ENCODE measurements at regions not wholly inside any gene's neighbourhood (a gene's known extent, or its start where the extent isn't known, plus 50 kb on each side); places are given as distances from the start of the nearest gene placed in this dataset.

DNA sequence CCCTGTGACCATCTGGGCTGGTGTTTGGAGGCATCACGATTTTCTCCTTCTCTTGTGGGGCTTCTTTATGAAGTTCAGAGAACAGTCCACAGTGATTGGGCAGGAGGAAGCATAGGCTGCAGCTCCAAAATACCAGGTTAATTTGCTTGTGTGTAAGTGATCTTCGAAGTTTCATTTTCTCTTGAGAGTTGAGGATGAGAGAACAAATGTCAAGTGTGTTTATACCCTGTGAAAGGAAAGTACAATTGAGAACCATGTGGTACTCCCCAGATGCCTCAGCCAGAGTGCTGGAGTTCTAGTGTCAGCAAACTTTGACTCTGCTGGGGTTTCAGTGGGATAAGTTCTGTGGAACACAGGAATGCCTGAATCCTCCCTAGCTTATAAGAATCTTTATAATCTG, 357.1 kb upstream of the CFAP20DC start (continued):
- TF ChIP-seq, protein P1, sequence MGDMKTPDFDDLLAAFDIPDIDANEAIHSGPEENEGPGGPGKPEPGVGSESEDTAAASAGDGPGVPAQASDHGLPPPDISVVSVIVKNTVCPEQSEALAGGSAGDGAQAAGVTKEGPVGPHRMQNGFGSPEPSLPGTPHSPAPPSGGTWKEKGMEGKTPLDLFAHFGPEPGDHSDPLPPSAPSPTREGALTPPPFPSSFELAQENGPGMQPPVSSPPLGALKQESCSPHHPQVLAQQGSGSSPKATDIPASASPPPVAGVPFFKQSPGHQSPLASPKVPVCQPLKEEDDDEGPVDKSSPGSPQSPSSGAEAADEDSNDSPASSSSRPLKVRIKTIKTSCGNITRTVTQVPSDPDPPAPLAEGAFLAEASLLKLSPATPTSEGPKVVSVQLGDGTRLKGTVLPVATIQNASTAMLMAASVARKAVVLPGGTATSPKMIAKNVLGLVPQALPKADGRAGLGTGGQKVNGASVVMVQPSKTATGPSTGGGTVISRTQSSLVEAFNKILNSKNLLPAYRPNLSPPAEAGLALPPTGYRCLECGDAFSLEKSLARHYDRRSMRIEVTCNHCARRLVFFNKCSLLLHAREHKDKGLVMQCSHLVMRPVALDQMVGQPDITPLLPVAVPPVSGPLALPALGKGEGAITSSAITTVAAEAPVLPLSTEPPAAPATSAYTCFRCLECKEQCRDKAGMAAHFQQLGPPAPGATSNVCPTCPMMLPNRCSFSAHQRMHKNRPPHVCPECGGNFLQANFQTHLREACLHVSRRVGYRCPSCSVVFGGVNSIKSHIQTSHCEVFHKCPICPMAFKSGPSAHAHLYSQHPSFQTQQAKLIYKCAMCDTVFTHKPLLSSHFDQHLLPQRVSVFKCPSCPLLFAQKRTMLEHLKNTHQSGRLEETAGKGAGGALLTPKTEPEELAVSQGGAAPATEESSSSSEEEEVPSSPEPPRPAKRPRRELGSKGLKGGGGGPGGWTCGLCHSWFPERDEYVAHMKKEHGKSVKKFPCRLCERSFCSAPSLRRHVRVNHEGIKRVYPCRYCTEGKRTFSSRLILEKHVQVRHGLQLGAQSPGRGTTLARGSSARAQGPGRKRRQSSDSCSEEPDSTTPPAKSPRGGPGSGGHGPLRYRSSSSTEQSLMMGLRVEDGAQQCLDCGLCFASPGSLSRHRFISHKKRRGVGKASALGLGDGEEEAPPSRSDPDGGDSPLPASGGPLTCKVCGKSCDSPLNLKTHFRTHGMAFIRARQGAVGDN (IDR thresholded peaks at IDR 0.05), result peak; percentile 89
- TF ChIP-seq NFIC (IDR thresholded peaks at IDR 0.05; ENCODE audit: low read depth, low read length) (no peak), ATF2 (IDR thresholded peaks at IDR 0.05; ENCODE audit: low read length) (no peak), HDAC2 (IDR thresholded peaks at IDR 0.05) (no peak), RAD51 (IDR thresholded peaks at IDR 0.05) (0 out of 2 replicates have a peak, but pooled peaks have one; percentile 13), NFYB (IDR thresholded peaks at IDR 0.05; ENCODE audit: insufficient read depth, low read depth, low read length) (peak; percentile 44; the same call in 1 of the 2 replicates)

DNA sequence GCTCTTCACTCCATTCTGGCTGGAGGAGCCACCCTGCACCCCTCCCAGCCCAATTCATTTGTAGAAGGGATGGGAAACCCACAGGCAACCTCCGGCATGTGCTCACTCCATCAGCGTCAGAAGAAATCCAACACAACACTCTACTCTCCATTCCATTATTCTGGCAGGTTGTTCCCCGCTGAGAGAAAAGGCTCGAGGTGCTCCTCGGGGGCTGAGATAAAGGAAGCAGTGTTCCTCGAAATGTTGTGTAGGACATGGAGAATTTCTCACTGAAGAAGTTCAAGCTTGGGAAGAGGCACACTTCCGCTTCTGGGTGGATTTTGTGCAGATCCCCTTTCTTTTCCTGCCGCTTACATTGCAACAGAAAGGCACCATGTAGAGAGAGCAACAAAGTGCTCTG, 355.0 kb upstream of the CFAP20DC start:
- Histone ChIP-seq H3K4me3 (no peak overlapping the region), H3K9ac (ENCODE audit: control insufficient read depth, insufficient read depth, low read length) (no peak overlapping the region), H4K20me1 (ENCODE audit: control insufficient read depth, insufficient read depth) (no peaks in the 10 kb centered on the region), H3K4me1 (ENCODE audit: control insufficient read depth, insufficient read depth, low read length) (peaks cover 19% of the 10 kb centered on the region), H3K27me3 (replicated peaks in 1 of 2; ENCODE audit: control insufficient read depth in 2 of 2, insufficient read depth in 2 of 2, low read length in 1 of 2) (no peaks in the 10 kb centered on the region), H3K36me3 (ENCODE audit: control insufficient read depth in 2 of 2, insufficient read depth in 2 of 2, low read length in 1 of 2) (no peaks in the 10 kb centered on the region), H3K4me2 (ENCODE audit: control insufficient read depth, insufficient read depth) (no peak overlapping the region), H3K27ac (ENCODE audit: control insufficient read depth, insufficient read depth) (no peak overlapping the region), H2AFZ (ENCODE audit: control insufficient read depth, low read depth, low read length) (no peak overlapping the region), H3K79me2 (ENCODE audit: control insufficient read depth, insufficient read depth, low read length) (no peaks in the 10 kb centered on the region), H3K9me3 (replicated peaks; ENCODE audit: control insufficient read depth, insufficient read depth, low read length) (no peaks in the 10 kb centered on the region)
- SMC1A ChIA-PET (ENCODE audit: uncharacterized antibody, unreplicated experiment), result interaction anchor here (1.2 to 4.1 kb wide), 5 partner anchors 11 to 161 kb away, joined by 3 to 23 read pairs (median 4); no protein-coding TSS in a partner anchor
- RAD21 ChIA-PET (ENCODE audit: unreplicated experiment), result no interaction called here
- ATAC-seq, result no peak
- POLR2A ChIA-PET, result interaction anchor here (1.6 kb wide), 1 partner anchor 13 kb away, joined by 3 read pairs; no protein-coding TSS in a partner anchor
- in situ Hi-C loops (cut with MboI) (no loop called here), intact Hi-C loops (cut with micrococcal nuclease; ENCODE audit: unreplicated experiment) (no loop called here)
- CTCF ChIA-PET, result interaction anchor here (2.0 kb wide), 1 partner anchor 20 kb away, joined by 6 read pairs; no protein-coding TSS in a partner anchor
- BruUV-seq (replicated peaks), result no TSS peak
- WGBS (ENCODE audit: insufficient coverage, insufficient replicate concordance, low lambda C conversion rate, missing lambda C conversion rate), result 90% methylated on average over 8 of the region's 8 CpGs
- DNase-seq (ENCODE audit: low read depth, low spot score), result no peak
- TF ChIP-seq, protein P2, sequence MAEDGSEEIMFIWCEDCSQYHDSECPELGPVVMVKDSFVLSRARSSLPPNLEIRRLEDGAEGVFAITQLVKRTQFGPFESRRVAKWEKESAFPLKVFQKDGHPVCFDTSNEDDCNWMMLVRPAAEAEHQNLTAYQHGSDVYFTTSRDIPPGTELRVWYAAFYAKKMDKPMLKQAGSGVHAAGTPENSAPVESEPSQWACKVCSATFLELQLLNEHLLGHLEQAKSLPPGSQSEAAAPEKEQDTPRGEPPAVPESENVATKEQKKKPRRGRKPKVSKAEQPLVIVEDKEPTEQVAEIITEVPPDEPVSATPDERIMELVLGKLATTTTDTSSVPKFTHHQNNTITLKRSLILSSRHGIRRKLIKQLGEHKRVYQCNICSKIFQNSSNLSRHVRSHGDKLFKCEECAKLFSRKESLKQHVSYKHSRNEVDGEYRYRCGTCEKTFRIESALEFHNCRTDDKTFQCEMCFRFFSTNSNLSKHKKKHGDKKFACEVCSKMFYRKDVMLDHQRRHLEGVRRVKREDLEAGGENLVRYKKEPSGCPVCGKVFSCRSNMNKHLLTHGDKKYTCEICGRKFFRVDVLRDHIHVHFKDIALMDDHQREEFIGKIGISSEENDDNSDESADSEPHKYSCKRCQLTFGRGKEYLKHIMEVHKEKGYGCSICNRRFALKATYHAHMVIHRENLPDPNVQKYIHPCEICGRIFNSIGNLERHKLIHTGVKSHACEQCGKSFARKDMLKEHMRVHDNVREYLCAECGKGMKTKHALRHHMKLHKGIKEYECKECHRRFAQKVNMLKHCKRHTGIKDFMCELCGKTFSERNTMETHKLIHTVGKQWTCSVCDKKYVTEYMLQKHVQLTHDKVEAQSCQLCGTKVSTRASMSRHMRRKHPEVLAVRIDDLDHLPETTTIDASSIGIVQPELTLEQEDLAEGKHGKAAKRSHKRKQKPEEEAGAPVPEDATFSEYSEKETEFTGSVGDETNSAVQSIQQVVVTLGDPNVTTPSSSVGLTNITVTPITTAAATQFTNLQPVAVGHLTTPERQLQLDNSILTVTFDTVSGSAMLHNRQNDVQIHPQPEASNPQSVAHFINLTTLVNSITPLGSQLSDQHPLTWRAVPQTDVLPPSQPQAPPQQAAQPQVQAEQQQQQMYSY (CRISPR knock-in tag; IDR thresholded peaks at IDR 0.05), result no peak
- no peak for TF ChIP-seq NFIC (IDR thresholded peaks at IDR 0.05; ENCODE audit: low read depth, low read length)
- TF ChIP-seq MEF2A (IDR thresholded peaks at IDR 0.05; ENCODE audit: insufficient read depth, low read depth, low read length), result no peak
- FAIRE-seq, result no peak
